ENCODE measurements at regions not wholly inside any gene's neighbourhood (a gene's known extent, or its start where the extent isn't known, plus 50 kb on each side); places are given as distances from the start of the nearest gene placed in this dataset.

- no peak for TF ChIP-seq CTCF (IDR thresholded peaks at IDR 0.05; ENCODE audit: borderline replicate concordance, control extremely low read depth, extremely low read depth, insufficient read depth, missing control alignments)
- no peak for DNase-seq (ENCODE audit: low spot score)
- in situ Hi-C loops (cut with MboI; ENCODE audit: low sequenced_read_pairs, unreplicated experiment): no loop called here
Measured at GRCh38 chr10:28201410-28202400, 101.2 kb downstream of the MPP7 start.

- no peak for TF ChIP-seq CTCF (IDR thresholded peaks at IDR 0.05; ENCODE audit: borderline replicate concordance, control extremely low read depth, extremely low read depth, insufficient read depth, missing control alignments)
- DNase-seq (ENCODE audit: low spot score): no peak
- in situ Hi-C loops (cut with MboI; ENCODE audit: low sequenced_read_pairs, unreplicated experiment): no loop called here
Measured at GRCh38 chr10:28200775-28201174, 102.1 kb downstream of the MPP7 start.

DNA sequence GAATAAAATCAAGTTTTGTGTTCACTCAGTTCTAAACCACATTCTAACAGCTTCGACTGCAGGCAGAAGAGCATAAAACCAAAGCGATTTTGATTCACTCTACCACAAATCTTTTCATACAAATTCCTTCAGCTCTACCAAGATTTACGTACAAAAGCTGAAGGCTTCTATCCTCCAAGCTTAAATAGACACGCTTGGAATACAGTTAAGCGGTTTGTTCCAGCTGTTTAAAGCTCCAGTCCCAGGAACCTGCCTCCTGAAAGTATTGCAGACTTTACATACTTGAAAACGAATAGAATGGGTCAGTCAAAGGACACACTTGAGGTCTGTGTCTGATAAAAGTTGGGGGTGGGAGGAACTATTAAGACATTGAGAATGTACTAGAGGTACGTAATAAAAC is 102.9 kb downstream of the MPP7 start:
- in situ Hi-C loops (cut with MboI; ENCODE audit: low sequenced_read_pairs, unreplicated experiment): no loop called here
- no peak for TF ChIP-seq CTCF (IDR thresholded peaks at IDR 0.05; ENCODE audit: borderline replicate concordance, control extremely low read depth, extremely low read depth, insufficient read depth, missing control alignments)
- DNase-seq (ENCODE audit: low spot score): no peak

GRCh38 chr10:28190196-28190595 is 112.7 kb downstream of the MPP7 start:
- DNase-seq (ENCODE audit: low spot score): no peak
- in situ Hi-C loops (cut with MboI; ENCODE audit: low sequenced_read_pairs, unreplicated experiment): no loop called here
- TF ChIP-seq CTCF (IDR thresholded peaks at IDR 0.05; ENCODE audit: borderline replicate concordance, control extremely low read depth, extremely low read depth, insufficient read depth, missing control alignments): no peak

- in situ Hi-C loops (cut with MboI; ENCODE audit: low sequenced_read_pairs, unreplicated experiment): no loop called here
- DNase-seq (ENCODE audit: low spot score): no peak
Measured at GRCh38 chr10:28188526-28188925, 114.3 kb downstream of the MPP7 start.

More at GRCh38 chr10:28188526-28188925, 114.3 kb downstream of the MPP7 start:
- no peak for TF ChIP-seq CTCF (IDR thresholded peaks at IDR 0.05; ENCODE audit: borderline replicate concordance, control extremely low read depth, extremely low read depth, insufficient read depth, missing control alignments)
